Erythroblast (primary cell): ENCODE measurements at regions not wholly inside any gene's neighbourhood (a gene's known extent, or its start where the extent isn't known, plus 50 kb on each side); places are given as distances from the start of the nearest gene placed in this dataset.
"Not testable (repeated sequence)": the region's sequence is repeated elsewhere in the genome, so short reads cannot be mapped to it uniquely, and the experiment has no call there.

ENCODE experiments used
- GATA1 ChIP-seq: IDR thresholded peaks from 2 replicates; pipeline ENCODE4 v1.6.1; 2011; ENCODE audit warnings: low read depth, mild to moderate bottlenecking, control low read depth, low read length, moderate library complexity
- POLR2A ChIP-seq: IDR thresholded peaks from 2 replicates; pipeline ENCODE4 v1.6.1; 2011; ENCODE audit warnings: mild to moderate bottlenecking, low read length

- TF ChIP-seq POLR2A, GATA1: not testable (repeated sequence)
These were observed 140.1 kb downstream of the PLPPR4 start for GRCh38 chr1:99404399-99404798.
